HTR-8/SVneo (cell line): ENCODE measurements at regions not wholly inside any gene's neighbourhood (a gene's known extent, or its start where the extent isn't known, plus 50 kb on each side); places are given as distances from the start of the nearest gene placed in this dataset.

Experiments used
- DNase-seq: peaks from one replicate; pipeline ENCODE4 v3.0.0; 2011; ENCODE audit warnings: low spot score, mixed read lengths; ENCODE audit not compliant: insufficient read length
- FAIRE-seq: peaks from 2 replicates; lab custom pipeline; 2011; peaks lifted over from hg19 to GRCh38; lab: Jason Lieb, UNC

DNA sequence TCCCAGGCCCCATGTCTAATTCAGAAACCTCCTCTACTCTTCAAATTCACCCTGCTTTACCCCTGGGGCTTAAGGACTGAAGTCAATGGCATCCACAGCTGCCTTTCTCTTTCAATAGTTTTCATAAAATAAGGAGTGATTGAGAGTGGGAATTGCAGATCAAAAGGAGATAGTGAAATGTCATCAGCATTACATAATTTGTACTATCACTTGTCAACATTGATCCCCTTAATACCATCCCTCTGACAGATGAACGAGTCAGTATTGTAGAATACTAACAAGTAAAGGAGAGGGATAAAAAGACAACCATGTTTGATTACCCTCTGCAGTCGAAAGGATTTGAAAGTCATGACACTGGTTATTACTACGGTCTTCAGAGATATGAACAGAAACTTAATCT lies 212.4 kb downstream of the TMEM114 start:
- FAIRE-seq, result no peak
- DNase-seq, result no peak

DNA sequence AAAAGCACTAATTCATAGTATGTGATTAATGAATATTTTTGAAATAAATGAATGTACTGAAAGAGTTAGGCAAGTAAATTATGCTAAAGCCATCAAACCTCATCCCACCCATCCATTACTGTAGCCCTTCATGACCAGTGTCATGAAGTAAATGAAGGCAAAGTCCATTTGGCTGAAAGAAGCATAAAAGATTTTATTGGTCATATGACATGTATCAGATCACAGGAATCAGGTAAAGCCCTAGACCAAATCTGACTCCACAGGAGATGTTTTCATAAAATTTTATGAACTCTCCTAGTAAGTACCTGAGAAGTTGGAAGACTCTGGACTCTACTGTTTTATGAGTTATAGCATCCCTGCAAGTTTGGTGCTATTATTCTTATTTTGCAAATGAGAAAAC lies 213.5 kb downstream of the TMEM114 start:
- DNase-seq, result no peak
- no peak for FAIRE-seq

DNA sequence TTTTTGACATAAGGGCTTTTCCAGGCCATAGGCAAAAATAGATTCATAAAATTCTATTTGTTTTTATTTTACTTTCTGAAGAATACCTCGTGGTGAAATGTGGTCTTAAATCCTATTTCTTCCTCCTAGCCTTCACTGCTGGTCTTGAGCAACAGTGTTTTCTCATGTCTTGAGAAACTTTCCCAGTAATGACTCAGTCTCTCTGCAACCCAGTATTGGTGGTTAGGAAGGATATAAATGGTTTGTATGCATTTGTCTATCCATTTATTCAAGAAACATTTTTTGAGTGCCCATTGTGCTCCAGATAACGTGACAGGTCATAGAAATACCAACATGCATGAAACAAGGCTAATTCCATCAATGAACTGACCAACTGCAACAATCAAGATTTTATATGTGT lies 213.9 kb downstream of the TMEM114 start:
- DNase-seq, result no peak
- no peak for FAIRE-seq

DNA sequence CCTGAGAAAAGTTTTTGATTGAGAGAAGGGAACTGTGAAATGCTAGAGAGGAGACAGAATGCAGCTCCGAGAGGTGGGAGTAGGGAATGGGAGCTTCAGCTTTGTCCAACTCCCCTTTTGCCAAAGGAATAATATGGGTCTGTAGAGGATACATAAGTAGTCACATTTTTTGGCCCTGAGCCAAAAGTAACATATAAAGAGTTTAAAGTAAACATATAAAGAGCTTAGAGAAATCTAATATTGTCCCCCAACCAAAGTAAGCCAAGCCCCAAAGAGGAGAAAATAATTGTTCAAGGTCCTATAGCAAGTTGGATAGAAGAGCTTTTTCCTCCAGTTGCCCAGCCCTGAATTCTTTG lies 215.1 kb downstream of the TMEM114 start:
- FAIRE-seq (no peak), DNase-seq (no peak)

DNA sequence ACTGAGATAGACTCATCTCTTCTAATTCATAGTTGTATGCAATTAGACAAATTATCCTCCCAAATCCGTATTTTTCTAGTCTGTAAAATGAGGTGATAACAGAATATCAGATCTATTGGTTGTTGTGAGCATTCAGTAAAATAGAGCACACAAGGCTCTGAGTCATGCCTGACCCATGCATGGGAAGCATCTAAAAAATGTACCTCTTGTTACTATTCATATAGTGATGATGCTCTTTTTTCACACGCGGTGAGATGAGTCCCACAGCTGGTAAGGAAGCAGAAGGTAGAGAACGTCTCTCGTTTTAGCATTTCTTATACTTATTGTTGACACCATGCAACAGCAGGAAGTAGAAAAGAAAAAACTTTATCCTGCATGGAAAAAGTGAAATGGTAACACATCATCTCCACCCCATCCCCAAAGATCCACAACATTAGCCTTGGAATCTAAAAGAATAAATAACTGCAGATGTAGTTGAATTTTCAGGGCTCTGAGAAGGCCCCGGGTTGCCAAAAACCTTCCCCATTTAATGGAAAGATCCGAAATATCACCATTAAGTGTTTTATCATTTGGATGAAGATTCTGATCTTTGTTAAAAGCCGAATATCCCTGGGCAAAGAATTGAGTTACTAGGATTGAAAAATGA lies 215.6 kb downstream of the TMEM114 start:
- DNase-seq, result no peak
- FAIRE-seq, result no peak

DNA sequence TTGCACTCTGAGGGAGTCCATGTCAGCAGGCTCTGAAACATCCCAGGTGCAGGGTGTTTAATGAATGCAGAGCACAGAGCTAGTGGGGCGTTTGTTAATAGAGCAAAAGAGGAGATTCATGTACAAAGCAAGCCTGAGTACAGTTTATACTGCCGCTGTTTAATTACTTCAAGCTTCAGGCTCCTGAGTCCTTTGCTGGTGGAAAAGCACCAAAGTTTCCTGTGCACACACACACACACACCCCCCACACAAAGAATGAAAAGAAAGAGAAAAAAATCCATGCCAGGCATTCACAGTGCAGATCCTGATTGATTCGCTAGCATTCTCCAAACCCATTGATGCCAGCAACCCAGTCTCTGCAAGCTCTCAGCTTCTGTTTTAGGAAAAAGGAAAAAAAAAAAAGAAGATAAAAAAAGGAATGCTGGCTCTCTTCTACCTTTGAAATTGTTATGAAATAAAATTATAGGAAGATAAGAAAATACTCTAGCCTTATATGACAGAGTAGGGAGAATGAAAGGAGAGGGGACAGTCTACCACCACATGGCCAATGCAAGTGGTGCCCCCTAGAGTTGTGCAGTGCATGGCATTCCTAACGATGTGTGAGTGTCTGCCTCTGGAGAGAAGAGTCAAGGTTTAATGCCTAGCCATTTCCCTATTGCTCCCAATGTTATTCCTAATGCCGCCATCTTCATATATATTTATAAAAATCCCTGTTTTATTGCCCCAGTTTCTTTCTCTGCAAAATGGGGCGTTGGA lies 216.5 kb downstream of the TMEM114 start:
- no peak for DNase-seq
- no peak for FAIRE-seq

DNA sequence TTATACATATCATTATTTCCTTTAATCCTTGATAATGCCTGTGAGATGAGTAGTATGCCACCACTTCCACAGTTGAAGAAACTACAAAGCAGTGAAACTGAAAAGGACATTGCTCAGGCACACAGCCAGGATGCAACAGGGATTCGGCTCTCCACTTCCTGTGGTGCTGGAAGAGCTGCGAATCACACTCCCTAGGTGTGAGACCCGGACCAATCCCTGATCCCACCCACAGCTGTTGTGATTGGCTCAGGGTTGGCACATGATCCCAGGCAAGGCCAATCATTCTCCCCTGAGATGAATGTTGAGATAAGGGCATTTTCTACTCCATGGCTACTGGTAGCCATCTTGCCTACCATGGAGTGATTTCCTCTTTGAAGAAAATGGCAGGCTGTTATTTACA lies 218.2 kb downstream of the TMEM114 start:
- no peak for FAIRE-seq
- DNase-seq, result no peak

DNA sequence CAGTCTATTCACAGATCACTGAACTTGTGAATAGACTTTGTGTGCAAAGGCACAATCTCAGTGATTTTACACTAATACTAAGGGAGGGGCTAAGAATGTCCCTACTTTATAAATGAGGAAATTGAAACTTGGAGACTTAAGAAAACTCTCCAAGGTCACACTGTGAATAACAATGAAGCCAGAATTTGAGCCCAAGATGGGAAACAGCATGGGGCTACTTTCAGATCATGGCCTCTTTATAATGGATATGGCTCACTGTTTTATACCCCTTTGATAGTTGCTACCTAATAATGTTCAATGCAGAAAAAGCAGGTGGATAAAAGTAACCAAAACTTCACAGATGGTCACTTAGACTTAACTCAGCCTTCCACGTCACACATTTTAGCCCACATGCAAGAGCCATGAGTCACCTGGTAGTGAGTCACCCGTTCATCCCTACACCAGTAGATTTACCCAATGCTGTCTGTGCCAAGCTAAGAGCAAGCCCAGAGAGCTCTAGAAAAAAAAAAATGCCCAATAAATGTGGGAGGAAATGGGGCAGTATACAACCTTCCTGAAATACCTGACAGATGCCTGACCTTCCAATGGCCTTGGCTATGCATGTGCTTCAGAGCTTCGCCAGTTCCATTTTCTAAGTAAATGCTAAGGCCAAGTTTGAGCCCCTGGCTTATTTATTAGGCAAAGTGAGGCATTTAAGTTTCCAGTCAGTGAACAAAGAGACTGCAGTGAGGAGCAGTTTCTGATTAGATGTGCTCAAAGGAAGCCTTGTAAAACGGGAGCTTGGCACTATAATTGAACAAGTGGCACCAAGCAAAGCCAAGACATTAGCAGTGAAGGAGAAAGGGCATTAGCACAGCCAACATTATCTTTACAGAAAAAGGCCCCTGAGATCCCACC lies 219.7 kb downstream of the TMEM114 start:
- FAIRE-seq, result no peak
- DNase-seq, result no peak

DNA sequence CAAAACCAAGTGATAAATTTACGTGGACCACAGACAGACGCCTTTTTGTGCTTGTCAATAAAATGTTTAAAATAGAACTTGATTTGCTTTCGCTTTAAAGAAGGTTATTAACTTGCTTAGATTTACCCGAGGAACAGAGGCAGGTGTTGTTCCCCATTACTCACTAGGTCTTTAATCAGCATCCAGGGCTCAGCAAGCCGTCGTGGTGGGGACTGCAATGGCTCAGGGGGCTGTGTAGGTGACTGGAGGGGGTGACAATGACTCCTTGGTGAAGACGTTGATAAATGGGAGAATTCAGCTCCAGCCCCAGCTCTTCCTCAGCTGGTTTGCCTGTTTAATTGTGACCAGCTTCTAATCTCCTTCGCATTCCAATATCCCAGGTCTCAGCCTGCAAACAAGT lies 231.4 kb downstream of the TMEM114 start:
- FAIRE-seq (no peak), DNase-seq (no peak)

DNA sequence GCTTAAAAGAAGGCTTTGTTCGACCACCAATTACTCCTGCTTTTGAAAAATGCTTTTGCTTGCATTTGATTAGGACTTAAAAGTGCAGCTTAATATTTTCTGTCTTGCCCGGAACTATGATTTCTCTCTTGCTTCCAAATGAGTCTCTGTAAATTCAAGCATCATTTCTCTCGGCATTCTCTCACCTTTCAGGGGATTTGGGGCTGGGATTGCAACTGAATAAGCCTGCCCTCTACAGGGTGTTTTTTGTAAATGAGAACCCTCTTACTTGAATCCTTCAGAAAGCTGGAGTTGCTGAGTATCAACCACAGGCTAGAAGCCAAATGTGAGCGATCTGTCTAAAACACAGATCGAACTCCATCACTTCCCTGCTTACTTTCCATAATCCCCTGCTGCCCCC lies 234.6 kb downstream of the TMEM114 start:
- FAIRE-seq (no peak), DNase-seq (no peak)

DNA sequence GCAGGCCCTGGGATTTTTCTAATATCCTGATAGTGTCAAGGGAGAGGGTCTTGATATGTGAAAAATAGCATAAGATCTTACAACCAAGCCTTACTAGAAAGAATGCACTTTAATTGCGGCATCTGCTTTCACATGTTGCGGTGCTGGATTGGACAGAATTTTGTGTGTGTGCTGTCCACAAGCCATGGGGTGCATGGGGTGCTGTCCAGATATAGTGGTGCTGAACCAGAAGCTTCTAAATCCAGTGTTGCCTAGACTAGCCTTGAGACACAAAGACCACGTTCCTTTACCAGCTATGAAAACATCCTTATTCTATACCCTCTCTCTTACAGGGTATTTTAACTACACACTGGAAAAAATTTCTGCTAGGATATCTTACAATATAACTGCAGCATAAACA lies 244.0 kb downstream of the TMEM114 start:
- no peak for FAIRE-seq
- no peak for DNase-seq

DNA sequence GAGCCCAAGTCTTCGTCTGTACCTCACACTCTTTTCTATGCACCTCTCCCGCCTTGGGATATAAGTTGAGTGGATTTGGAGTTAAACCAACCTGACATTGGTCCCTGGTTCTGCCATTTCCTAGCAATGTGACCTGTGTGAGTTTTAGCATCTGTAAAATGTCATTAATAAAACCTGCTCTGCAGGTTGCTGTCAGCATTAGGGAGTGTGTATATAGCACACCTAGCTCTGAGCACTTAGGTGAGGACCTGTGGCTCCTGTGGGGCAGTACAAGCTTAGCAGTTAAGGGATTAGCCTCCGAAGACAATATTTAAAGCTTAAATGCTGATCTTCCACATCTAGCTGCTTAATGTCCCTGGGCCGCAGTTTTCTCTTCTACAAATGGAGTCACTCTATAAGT lies 248.0 kb downstream of the TMEM114 start:
- DNase-seq, result no peak
- FAIRE-seq, result no peak

DNA sequence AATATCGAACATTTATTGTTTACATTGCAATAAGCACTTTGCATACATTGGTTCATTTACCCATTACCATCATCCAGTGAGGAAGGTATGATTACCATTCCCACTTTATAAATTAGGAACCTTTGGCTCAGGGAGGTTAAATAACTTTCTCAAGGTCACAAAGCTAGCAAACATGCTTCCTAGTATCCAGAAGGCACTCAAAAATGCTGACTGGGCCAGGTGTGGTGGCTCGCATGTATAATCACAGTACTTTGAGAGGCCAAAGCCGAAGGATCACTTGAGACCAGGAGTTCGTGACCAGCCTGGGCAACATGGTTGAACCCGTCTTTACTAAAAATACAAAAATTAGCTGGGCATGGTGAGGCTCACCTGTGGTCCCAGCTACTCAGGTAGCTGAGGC lies 259.6 kb downstream of the TMEM114 start:
- FAIRE-seq (no peak), DNase-seq (no peak)

DNA sequence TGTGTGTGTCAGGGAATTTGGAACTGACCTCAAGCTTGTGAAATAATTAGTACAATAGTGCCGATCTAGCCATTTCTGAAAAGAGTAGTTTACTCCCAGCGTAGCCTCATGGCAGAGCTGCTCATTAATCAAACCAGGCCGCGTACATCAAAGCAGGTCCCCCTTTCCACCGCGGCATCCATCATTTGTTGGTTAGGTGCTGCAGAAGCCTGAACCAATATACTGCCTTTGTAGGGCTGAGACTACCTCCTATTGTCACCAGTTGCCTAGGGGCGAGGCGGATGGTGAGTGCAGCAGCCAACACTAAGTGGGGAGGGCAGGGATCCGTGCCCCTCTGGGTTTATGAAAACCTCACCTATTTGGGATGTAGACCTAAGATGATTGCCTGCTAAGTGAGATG lies 264.1 kb downstream of the TMEM114 start:
- FAIRE-seq (no peak), DNase-seq (no peak)

DNA sequence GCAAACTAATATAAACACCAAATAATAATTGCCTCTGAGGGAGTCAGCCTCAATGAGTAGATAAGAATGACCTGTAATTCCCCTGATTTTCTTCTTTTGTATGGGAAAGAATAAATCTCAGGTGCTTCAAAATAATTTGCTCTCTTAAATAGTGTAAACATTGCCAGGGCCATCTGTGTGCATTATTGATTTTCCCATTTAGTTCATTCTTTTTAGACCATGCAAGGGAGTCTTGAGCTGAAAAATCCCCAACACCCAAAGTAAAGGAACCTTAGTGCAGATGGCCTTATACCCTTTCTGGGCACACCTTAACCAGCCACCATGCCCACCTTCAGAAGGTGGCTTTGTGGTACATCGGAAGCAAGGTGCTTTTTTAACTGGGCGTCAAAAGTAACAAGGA lies 267.2 kb downstream of the TMEM114 start:
- FAIRE-seq (no peak), DNase-seq (no peak)

DNA sequence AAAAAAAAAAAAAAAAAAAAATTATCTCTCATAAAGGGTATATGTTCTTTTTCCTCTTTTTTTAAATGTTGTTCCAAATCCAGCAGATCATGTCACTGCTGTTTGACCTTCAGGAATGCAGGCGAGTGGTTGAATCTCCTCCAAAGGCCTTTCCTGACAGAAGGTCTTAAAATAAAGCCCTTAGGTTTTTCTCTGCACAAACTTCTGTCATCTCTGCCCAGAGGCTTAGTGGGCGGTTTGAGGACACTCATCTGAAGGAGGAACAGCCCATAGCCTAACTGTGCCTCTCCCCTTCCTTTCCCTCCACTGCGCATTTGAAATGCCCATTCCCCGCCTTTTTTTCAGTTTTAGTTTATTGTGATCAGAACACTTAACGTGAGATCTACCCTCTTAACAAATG lies 270.2 kb downstream of the TMEM114 start:
- FAIRE-seq, result no peak
- DNase-seq, result no peak

DNA sequence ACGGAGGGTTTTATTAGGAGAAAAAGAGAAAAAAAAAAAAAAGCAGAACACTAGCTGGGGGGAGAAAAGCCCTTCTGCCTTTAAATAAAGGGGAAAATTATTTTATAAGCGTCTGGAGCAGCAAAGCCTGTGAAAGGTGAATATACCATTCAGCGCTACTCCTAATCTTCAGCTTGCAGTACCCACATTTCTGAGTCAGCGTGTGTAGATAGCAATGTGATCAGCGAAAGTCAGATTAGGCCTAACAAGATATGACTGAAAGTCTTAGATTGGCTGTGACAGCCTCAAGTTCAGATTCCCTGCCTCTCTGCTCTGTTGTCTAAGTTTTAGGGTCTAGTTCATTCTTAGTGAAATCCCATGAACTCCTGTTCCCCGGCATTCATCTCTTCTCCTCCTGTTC lies 279.5 kb downstream of the TMEM114 start:
- DNase-seq, result no peak
- FAIRE-seq, result no peak

DNA sequence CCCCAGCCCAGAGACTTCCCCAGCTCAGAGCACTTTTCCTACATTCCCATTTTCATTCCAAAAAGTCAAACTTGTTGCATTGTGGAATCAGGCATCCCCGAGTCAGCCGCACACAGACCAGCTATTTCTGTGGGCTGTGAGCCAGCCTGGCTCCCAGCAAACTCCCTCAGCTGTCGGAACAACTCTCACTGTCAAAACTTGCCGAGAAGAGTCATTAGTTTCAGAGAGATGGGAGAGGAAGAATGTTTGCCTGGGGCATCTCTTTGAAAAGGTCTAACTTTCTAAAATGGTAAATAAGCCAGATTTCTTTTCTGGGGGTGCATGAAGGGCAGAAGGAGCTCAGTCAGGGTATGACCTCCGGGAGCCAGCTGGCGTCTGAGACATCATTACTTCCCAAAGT lies 280.0 kb downstream of the TMEM114 start:
- no peak for FAIRE-seq

DNA sequence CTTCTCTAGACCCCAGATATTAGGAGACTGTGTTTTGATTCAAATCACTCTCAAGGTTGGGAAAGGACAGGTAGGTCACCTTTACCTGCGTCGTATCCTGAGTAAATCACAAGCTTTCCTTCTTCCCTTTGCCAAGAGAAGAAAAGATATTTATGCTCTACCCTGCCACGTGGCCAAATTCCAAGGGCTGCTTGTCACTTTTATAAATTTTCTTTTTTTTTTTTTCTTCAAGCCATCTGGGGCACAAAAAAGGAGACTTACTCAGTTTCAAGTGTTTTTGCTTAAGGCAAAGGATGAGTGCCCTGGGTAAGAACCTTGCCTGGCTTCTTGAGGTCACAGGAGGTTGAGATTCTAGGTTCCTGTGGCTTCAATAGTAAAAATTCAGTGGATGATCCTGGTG lies 285.1 kb downstream of the TMEM114 start:
- no peak for DNase-seq
- no peak for FAIRE-seq

More for the DNA sequence above, 280.0 kb downstream of the TMEM114 start:
- DNase-seq, result no peak

DNA sequence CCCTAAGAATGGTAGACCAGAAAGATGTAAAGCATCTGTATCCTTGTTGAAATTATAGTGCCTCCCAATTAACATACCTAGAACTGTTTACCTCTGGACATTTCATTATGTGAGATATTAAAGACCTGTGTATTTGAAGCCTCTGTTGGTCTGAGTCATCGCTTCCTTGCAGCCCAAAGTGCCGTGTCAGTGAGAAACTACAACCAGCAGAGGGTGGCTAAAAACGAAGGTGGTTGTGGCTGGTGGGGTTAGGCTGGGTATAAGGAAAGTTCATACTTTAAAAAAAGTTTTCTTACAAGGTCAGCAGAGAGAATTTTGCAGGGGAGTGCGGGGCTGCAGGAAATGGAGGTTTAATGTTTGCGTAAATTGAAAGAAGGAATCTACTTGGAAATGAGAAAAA lies 290.7 kb downstream of the TMEM114 start:
- no peak for DNase-seq
- no peak for FAIRE-seq

DNA sequence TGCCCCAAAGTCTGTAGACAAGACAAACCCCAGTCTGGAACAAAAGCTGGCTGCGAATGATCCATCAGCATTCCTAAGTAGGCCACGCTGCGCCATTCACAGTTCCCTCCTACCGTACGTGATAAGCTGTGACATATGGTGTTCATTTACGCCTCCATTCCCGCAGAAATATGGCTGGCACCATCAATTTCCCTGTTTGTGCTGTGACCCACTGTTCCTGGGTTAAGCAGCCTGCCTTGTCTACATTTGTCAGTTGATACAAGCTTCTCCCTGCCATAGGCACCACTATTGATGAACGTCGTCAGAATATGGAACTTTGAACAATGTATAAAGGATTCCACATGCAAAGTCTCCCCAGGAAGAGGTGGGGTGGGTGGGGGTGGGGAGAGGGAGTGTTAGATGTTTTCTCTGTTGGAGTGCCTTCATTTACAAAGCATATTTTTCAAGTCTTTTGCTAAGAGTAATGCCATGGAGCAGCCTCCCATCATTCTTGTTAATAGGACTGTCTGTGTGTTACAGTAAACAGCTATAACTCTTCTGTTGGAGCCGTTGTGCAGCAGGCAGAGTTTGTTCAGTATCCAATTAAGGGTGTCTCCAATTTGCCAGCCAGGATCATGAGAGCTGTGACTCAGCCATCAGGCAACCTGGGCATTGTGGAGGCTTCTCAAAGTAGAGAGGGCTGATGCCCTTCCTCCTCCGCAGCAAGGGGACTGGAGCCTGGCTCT lies 294.6 kb downstream of the TMEM114 start:
- DNase-seq, result no peak
- FAIRE-seq, result no peak
